Activated CD4-positive, alpha-beta T cell treated with anti-CD3 and anti-CD28 coated beads, Interleukin-2, amount 50 U/mL, for 24 hours (primary cell): ENCODE measurements at regions not wholly inside any gene's neighbourhood (a gene's known extent, or its start where the extent isn't known, plus 50 kb on each side); places are given as distances from the start of the nearest gene placed in this dataset.
"Not testable (repeated sequence)": the region's sequence is repeated elsewhere in the genome, so short reads cannot be mapped to it uniquely, and the experiment has no call there.

Source experiments
- DNase-seq, 2 donors: peaks; one replicate each; pipeline ENCODE4 v3.0.0-alpha.2; 2020; ENCODE audit warnings: low read depth in 1 of 2, low spot score in 1 of 2

GRCh38 chr5:79924936-79925893, 65.8 kb downstream of the MTX3 start:
- peak in 1 of 2 donors; percentile 5 for DNase-seq

- DNase-seq, result no peak
Observed at GRCh38 chr5:79923431-79923830, 67.6 kb downstream of the MTX3 start.

DNA sequence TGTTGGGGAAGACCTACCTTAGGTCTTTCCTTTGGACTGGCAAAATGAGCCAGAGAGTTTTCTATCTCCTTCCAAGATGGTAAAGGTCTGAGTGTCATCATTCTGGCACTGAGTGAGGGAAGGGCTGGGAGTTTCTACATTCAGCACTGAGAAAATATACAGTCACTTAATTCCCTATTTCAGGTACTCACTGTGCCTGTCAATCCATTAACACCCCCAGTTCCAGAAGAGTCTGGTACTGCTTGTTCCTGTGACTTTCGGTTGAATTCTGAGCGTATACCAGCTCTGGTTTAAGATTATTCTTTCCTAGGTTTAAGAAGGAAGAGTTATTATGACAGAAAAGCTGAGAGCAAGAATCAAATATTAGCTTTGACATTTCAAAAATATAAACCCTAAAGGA, 68.4 kb downstream of the MTX3 start:
- no peak for DNase-seq

- DNase-seq, result not testable (repeated sequence)
Observed at GRCh38 chr5:79907452-79907851, 83.6 kb downstream of the MTX3 start.

- DNase-seq, result not testable (repeated sequence)
Observed at GRCh38 chr5:79902571-79902970, 88.5 kb downstream of the MTX3 start.

GRCh38 chr5:79901631-79902030, 89.4 kb downstream of the MTX3 start:
- DNase-seq, result no peak

GRCh38 chr5:79898611-79899010, 92.5 kb downstream of the MTX3 start:
- no peak for DNase-seq

GRCh38 chr5:79893976-79894375, 97.1 kb downstream of the MTX3 start:
- no peak for DNase-seq

DNA sequence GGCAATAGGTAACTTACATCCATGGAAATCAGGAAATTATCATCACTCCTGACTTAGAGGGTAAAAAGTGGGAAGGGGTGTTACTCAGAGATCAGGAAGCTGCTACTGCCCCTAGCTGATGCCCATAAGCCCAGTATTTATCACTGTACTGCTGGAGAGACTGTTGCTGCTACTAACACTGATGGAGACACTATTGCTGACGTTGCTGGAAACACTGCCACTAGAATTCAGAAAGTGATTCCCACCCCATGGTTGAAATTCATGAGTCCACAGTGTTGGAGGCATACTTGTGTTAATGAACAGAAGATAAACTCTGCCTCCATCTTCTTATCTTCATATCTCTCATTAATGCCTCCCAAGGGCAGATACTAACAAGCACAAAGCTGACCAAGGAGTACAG, 97.6 kb downstream of the MTX3 start:
- no peak for DNase-seq

- no peak for DNase-seq
Observed at GRCh38 chr5:79890930-79891249, 100.2 kb downstream of the MTX3 start.

GRCh38 chr5:79890119-79890929, 100.7 kb downstream of the MTX3 start:
- no peak for DNase-seq

GRCh38 chr5:79888643-79889042, 102.4 kb downstream of the MTX3 start:
- DNase-seq, result no peak

DNA sequence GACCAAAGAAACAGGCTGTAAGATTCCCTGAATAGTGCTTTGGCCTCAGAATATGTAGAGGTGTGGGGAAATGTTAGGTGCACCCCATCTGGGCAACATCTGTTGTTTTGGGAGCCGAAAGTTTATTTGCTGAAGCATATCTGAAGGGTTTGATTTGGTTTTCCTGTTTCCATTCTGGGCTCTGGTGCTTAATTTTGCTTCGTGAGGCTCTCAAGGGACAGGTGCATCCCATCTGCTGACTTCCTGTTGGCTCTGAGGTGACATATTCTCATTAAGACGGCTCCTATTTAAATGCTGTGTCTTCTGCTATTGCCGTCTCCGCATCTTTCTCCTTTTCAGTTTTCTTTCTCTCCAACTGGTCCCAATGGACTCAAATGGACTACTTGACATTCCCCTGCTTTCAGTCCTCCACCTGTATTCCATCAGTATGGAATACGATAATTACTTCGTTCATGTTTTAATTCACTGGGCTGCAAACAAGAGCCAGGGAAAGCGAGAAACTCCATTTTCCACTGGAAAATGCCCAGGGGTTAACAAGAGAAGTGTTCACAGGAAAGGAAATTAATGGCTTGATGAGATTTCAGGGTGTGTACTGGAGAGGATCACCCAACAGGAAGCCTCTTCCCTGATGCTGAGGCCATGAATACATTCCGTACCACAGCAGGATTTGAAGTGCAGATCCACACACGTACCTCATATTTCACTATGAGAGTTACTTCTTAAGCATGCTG, 104.0 kb downstream of the MTX3 start:
- no peak for DNase-seq

- DNase-seq, result no peak
Observed at GRCh38 chr5:79886456-79886855, 104.6 kb downstream of the MTX3 start.

GRCh38 chr5:79879880-79880279, 111.2 kb downstream of the MTX3 start:
- DNase-seq, result not testable (repeated sequence)

DNA sequence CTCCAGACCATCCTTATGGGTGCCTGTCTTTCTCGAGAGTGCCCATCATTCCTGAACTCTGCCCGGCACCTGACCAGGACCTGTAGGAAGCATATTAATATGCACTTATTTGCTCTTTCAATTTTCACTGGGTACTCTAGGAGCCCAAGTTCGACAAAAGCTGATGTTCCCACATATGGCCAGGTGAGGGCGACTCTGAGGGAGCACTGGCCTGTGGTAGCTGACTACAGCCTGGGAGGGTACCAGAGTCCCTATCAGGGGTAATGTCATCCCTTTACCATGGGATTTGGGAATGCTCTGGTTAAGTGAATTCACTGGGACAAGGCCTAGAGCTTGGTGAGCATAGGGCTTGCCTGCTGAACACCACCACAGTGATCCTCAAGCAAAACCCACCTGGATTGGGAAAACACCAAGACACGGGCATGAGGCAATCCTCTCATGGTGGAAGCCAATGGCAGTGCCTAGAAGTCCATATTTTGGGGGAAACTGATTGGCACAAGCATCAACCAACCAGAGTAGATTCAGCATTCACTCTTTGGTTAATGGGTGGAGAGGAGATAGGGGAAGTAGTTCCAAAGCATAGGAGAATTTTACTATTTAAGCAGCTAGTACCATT, 112.2 kb downstream of the MTX3 start:
- peak in 1 of 2 donors; percentile 14 for DNase-seq

DNA sequence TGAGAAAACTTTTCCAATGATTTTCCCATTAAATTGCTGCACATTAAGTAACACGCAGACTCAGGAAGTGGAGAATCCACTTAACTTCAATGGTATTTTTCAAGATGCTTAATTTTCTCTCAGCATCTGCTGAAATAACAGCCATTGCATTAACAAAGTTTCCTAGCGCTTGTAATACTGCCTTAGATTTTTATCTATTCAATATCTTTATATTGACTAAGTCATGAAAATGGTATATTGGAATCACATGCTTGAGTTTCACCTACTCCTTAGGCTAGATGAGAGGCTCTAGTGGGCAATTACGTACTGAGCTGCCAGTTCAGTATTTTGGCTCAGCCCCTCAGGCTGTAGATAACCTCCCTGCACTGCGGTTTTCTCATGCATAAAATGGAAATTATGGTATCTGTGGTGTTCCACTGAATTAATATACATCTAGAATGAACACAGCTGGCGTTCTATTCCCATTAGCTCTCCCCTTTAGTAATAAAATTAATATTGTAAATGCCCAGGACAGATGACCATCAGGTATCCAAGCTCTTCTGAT, 112.9 kb downstream of the MTX3 start:
- DNase-seq, result no peak

- DNase-seq, result no peak
Observed at GRCh38 chr5:79876456-79876855, 114.6 kb downstream of the MTX3 start.

DNA sequence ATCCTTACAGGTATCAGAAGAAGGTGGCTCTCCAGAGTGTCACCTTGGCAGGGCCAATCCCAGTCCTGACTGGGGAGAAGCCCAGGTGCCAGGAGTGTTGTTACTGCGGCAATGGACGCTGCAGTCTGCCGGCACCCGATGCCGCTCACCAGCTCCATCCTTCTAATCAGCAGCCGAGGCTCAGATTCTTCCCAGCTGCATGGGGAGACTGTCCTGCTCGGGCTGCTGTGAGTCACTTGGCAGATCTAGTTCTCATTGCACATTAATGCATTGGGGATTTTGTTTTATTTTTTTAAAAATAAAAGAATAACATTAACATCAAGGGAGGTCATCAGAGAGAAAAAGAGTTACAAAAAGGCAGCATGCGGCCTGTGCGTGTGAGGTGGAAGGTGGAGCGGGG, 115.8 kb downstream of the MTX3 start:
- no peak for DNase-seq

GRCh38 chr5:79873187-79873586, 117.9 kb downstream of the MTX3 start:
- no peak for DNase-seq

DNA sequence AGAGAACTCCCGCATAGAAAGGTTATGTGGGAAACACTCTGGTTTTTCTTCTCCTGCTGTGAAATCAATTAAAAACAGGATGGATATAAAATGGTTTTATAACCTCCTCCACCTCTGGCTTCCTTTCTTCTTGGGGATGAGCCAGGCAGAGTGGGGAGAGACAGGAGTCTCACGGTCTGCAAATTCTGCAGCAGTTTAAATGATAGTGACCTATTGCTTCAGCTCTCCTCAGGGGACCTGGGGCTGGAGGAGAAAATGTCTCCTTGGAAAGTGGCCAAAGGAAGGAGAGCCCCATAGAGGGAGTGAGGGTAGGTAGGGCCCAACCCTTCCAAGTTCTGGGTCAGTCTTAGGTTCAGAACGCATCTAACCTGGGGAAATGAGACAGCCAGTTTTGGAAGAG, 118.8 kb downstream of the MTX3 start:
- DNase-seq, result no peak
